GM23248 (cell line): ENCODE measurements at regions not wholly inside any gene's neighbourhood (a gene's known extent, or its start where the extent isn't known, plus 50 kb on each side); places are given as distances from the start of the nearest gene placed in this dataset.

ENCODE experiments used
- EZH2 ChIP-seq: fragments of 200-600 bp; sonication (generic); IDR thresholded peaks from 2 replicates; pipeline ENCODE4 v1.6.1; 2018; ENCODE audit warnings: antibody characterized with exemption, mild to moderate bottlenecking; ENCODE audit not compliant: insufficient read depth, poor library complexity, severe bottlenecking
- EZH2phosphoT487 ChIP-seq: fragments of 200-600 bp; sonication (generic); IDR thresholded peaks from 2 replicates; pipeline ENCODE4 v1.6.1; 2018; ENCODE audit warnings: antibody characterized with exemption, moderate library complexity, mild to moderate bottlenecking, low read depth; ENCODE audit not compliant: insufficient read depth

DNA sequence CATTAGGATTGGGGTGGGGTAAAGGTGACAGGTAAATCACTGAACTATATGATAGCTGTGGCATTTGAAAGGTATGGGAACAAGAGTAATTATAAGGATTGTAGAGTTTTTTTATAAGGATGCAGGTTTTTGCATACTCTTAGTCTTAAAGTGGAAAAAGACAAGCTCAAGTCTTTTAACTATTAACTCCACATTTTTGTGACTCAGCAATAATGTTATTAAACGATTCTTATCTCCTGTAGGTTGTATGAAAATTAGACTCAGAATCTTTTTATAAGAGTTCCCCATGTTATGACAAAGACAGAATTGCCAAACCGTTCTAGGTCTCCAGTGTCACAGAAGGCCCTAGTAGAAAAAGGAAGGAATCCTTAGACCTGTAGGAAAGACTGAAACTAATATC, 49.9 kb upstream of the TTLL7 start:
- no peak for TF ChIP-seq EZH2phosphoT487
- no peak for TF ChIP-seq EZH2
